ENCODE measurements at regions not wholly inside any gene's neighbourhood (a gene's known extent, or its start where the extent isn't known, plus 50 kb on each side); places are given as distances from the start of the nearest gene placed in this dataset.
"Not testable (repeated sequence)": the region's sequence is repeated elsewhere in the genome, so short reads cannot be mapped to it uniquely, and the experiment has no call there.

- TF ChIP-seq, protein P1, sequence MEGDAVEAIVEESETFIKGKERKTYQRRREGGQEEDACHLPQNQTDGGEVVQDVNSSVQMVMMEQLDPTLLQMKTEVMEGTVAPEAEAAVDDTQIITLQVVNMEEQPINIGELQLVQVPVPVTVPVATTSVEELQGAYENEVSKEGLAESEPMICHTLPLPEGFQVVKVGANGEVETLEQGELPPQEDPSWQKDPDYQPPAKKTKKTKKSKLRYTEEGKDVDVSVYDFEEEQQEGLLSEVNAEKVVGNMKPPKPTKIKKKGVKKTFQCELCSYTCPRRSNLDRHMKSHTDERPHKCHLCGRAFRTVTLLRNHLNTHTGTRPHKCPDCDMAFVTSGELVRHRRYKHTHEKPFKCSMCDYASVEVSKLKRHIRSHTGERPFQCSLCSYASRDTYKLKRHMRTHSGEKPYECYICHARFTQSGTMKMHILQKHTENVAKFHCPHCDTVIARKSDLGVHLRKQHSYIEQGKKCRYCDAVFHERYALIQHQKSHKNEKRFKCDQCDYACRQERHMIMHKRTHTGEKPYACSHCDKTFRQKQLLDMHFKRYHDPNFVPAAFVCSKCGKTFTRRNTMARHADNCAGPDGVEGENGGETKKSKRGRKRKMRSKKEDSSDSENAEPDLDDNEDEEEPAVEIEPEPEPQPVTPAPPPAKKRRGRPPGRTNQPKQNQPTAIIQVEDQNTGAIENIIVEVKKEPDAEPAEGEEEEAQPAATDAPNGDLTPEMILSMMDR (IDR thresholded peaks at IDR 0.05) = no peak
- ATAC-seq (ENCODE audit: low FRiP score) (no peak), DNase-seq (ENCODE audit: low spot score) (no peak)
Observed at GRCh38 chr5:28823231-28823630, 1784.8 kb upstream of the CDH9 start.

- DNase-seq (ENCODE audit: low spot score) (no peak), ATAC-seq (ENCODE audit: low FRiP score) (no peak)
- TF ChIP-seq, protein P1 (IDR thresholded peaks at IDR 0.05) = no peak
Observed at GRCh38 chr5:28822071-28822470, 1783.7 kb upstream of the CDH9 start.

- ATAC-seq (ENCODE audit: low FRiP score) (no peak), DNase-seq (ENCODE audit: low spot score) (no peak)
- TF ChIP-seq, protein P1 (IDR thresholded peaks at IDR 0.05) = no peak
Observed at GRCh38 chr5:28810751-28811136, 1772.4 kb upstream of the CDH9 start.

- TF ChIP-seq, protein P1 (IDR thresholded peaks at IDR 0.05) = no peak
- ATAC-seq (ENCODE audit: low FRiP score) (no peak), DNase-seq (ENCODE audit: low spot score) (no peak)
Observed at GRCh38 chr5:28809811-28810750, 1771.7 kb upstream of the CDH9 start.

- TF ChIP-seq, protein P1 (IDR thresholded peaks at IDR 0.05) = no peak
- ATAC-seq (ENCODE audit: low FRiP score) = no peak
- DNase-seq (ENCODE audit: low spot score) = no peak
Observed at GRCh38 chr5:28808967-28809810, 1770.8 kb upstream of the CDH9 start.

DNA sequence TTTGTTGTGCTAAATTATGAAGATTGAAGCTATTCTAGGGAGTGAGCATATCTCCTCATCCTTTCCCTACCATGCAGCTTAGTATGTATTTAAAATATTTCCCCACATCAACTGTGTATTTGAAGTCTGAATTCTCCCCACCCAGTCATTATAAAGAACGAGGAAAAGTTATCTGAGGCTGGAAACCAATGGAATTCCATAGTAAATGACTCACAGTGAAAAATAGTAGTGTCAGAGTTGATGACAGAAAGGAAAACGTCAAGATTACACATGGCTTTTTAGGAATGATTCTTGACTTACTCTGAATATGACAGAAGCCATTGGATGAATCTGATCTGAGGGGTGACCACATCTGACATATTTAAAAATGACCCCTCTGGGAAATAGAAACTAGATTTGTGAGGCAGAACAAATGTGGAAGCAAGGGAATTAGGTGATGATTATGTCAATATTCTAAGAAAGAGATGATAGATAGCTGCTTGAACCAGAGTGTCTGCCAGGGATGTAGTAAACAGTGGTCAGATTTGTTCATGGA lies 1768.9 kb upstream of the CDH9 start:
- DNase-seq (ENCODE audit: low spot score) (no peak), ATAC-seq (ENCODE audit: low FRiP score) (no peak)
- TF ChIP-seq, protein P1 (IDR thresholded peaks at IDR 0.05) = no peak

DNA sequence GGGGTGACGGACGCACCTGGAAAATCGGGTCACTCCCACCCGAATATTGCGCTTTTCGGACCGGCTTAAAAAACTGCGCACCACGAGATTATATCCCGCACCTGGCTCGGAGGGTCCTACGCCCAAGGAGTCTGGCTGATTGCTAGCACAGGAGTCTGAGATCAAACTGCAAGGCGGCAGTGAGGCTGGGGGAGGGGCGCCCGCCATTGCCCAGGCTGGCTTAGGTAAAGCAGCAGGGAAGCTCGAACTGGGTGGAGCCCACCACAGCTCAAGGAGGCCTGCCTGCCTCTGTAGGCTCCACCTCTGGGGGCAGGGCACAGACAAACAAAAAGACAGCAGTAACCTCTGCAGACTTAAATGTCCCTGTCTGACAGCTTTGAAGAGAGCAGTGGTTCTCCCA lies 1760.6 kb upstream of the CDH9 start:
- not testable (repeated sequence) for ATAC-seq (ENCODE audit: low FRiP score); DNase-seq (ENCODE audit: low spot score)
